Glutamatergic neuron (in vitro differentiated cells): ENCODE measurements at regions not wholly inside any gene's neighbourhood (a gene's known extent, or its start where the extent isn't known, plus 50 kb on each side); places are given as distances from the start of the nearest gene placed in this dataset.

Experiments
- DNase-seq: peaks from one replicate; pipeline ENCODE4 v3.0.0; 2022
- H3K27ac Mint-ChIP-seq: one replicate; pipeline ENCODE4 v1.8.0; 2020; ENCODE audit warnings: mild to moderate bottlenecking, mixed read lengths, inconsistent platforms; ENCODE audit not compliant: unreplicated experiment
- H3K27me3 Mint-ChIP-seq: one replicate; pipeline ENCODE4 v1.8.0; 2020; ENCODE audit warnings: mild to moderate bottlenecking, moderate library complexity, mixed read lengths, inconsistent platforms; ENCODE audit not compliant: unreplicated experiment
- H3K36me3 Mint-ChIP-seq: one replicate; pipeline ENCODE4 v1.8.0; 2020; ENCODE audit warnings: mild to moderate bottlenecking, mixed read lengths, inconsistent platforms; ENCODE audit not compliant: unreplicated experiment
- H3K4me1 Mint-ChIP-seq: one replicate; pipeline ENCODE4 v1.8.0; 2020; ENCODE audit warnings: mild to moderate bottlenecking, low read depth, mixed read lengths, inconsistent platforms; ENCODE audit not compliant: unreplicated experiment
- H3K4me3 Mint-ChIP-seq: one replicate; pipeline ENCODE4 v1.8.0; 2020; ENCODE audit warnings: mild to moderate bottlenecking, mixed read lengths, inconsistent platforms; ENCODE audit not compliant: unreplicated experiment
- H3K9me3 Mint-ChIP-seq: one replicate; pipeline ENCODE4 v1.8.0; 2020; ENCODE audit warnings: mild to moderate bottlenecking, moderate library complexity, mixed read lengths, inconsistent platforms; ENCODE audit not compliant: unreplicated experiment
- CTCF ChIP-seq: fragments of 200-600 bp; sonication (generic); IDR thresholded peaks from one replicate; pipeline ENCODE4 v1.5.0; 2021; ENCODE audit not compliant: partially characterized antibody, unreplicated experiment

GRCh38 chr18:78527984-78528383 is 451.6 kb upstream of the SALL3 start:
- H3K27ac Mint-ChIP-seq = no peak overlapping the region
- H3K27me3 Mint-ChIP-seq = peaks cover 5% of the 10 kb centered on the region
- H3K4me1 Mint-ChIP-seq = no peaks in the 10 kb centered on the region
- no peak for TF ChIP-seq CTCF
- H3K4me3 Mint-ChIP-seq = no peak overlapping the region
- H3K9me3 Mint-ChIP-seq = no peaks in the 10 kb centered on the region
- peaks cover 3% of the 10 kb centered on the region for H3K36me3 Mint-ChIP-seq
- no peak for DNase-seq

GRCh38 chr18:78528411-78529258 is 451.0 kb upstream of the SALL3 start:
- H3K4me3 Mint-ChIP-seq = no peak overlapping the region
- no peak for TF ChIP-seq CTCF
- H3K27me3 Mint-ChIP-seq = peaks cover 5% of the 10 kb centered on the region
- H3K27ac Mint-ChIP-seq = no peak overlapping the region
- H3K9me3 Mint-ChIP-seq = no peaks in the 10 kb centered on the region
- H3K4me1 Mint-ChIP-seq = no peaks in the 10 kb centered on the region
- DNase-seq = no peak
- no peaks in the 10 kb centered on the region for H3K36me3 Mint-ChIP-seq

- TF ChIP-seq CTCF = no peak
- no peaks in the 10 kb centered on the region for H3K4me1 Mint-ChIP-seq
- no peaks in the 10 kb centered on the region for H3K27me3 Mint-ChIP-seq
- H3K36me3 Mint-ChIP-seq = no peaks in the 10 kb centered on the region
- no peak for DNase-seq
- no peak overlapping the region for H3K4me3 Mint-ChIP-seq
- H3K27ac Mint-ChIP-seq = no peak overlapping the region
- H3K9me3 Mint-ChIP-seq = no peaks in the 10 kb centered on the region
Observed at GRCh38 chr18:78531637-78532036, 448.0 kb upstream of the SALL3 start.

- peaks cover 2% of the 10 kb centered on the region for H3K27me3 Mint-ChIP-seq
- DNase-seq = no peak
- H3K27ac Mint-ChIP-seq = no peak overlapping the region
Observed at GRCh38 chr18:78538669-78539440, 440.8 kb upstream of the SALL3 start.

More at GRCh38 chr18:78538669-78539440, 440.8 kb upstream of the SALL3 start:
- no peak for TF ChIP-seq CTCF
- no peak overlapping the region for H3K4me3 Mint-ChIP-seq
- H3K4me1 Mint-ChIP-seq = no peaks in the 10 kb centered on the region
- H3K36me3 Mint-ChIP-seq = no peaks in the 10 kb centered on the region
- no peaks in the 10 kb centered on the region for H3K9me3 Mint-ChIP-seq
